Peyer's patch (tissue), 4 donors: ENCODE measurements at regions not wholly inside any gene's neighbourhood (a gene's known extent, or its start where the extent isn't known, plus 50 kb on each side); places are given as distances from the start of the nearest gene placed in this dataset.

Experiments used
- POLR2A ChIP-seq, 2 donors: fragments of 450-650 bp; IDR thresholded peaks; one replicate each; pipeline ENCODE4 v1.5.1; 2017; ENCODE audit warnings: antibody characterized with exemption in 2 of 2, mild to moderate bottlenecking in 2 of 2, moderate library complexity in 2 of 2
- TF ChIP-seq, protein P1 (sequence below), 6 experiments: fragments of 450-650 bp in 4 of 6; fragments of 200-600 bp in 2 of 6; sonication (generic) in 1 of 6; IDR thresholded peaks; one replicate each; pipeline ENCODE4 v1.5.1; 2017 to 2019; ENCODE audit warnings: antibody characterized with exemption in 6 of 6, mild to moderate bottlenecking in 3 of 6, moderate library complexity in 1 of 6

DNA sequence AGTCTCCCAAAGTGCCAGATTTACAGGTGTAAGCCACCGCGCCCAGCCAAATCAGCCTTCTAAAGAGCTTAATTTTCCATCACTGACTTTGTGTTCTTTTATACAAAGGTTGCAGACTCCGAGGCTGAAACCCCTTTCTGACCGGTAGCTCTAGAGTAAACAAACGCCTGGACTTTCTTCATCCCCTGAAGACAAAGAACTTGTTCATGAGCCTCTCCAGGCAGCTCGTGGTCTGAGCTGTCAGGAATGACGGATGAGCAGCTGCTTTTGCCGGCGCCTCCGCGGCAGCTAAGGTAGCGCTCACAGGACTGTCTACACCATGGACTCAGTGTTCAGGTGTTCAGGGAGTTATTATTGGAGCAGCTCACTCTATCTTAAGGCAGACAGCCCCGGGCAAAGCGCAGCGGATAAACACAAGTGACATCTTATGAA, 128.5 kb upstream of the ERRFI1 start:
- TF ChIP-seq, protein P1, sequence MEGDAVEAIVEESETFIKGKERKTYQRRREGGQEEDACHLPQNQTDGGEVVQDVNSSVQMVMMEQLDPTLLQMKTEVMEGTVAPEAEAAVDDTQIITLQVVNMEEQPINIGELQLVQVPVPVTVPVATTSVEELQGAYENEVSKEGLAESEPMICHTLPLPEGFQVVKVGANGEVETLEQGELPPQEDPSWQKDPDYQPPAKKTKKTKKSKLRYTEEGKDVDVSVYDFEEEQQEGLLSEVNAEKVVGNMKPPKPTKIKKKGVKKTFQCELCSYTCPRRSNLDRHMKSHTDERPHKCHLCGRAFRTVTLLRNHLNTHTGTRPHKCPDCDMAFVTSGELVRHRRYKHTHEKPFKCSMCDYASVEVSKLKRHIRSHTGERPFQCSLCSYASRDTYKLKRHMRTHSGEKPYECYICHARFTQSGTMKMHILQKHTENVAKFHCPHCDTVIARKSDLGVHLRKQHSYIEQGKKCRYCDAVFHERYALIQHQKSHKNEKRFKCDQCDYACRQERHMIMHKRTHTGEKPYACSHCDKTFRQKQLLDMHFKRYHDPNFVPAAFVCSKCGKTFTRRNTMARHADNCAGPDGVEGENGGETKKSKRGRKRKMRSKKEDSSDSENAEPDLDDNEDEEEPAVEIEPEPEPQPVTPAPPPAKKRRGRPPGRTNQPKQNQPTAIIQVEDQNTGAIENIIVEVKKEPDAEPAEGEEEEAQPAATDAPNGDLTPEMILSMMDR (IDR thresholded peaks at IDR 0.05) = no peak
- no peak for TF ChIP-seq POLR2A (IDR thresholded peaks at IDR 0.05)
